ENCODE measurements at regions not wholly inside any gene's neighbourhood (a gene's known extent, or its start where the extent isn't known, plus 50 kb on each side); places are given as distances from the start of the nearest gene placed in this dataset.
"Not testable (repeated sequence)": the region's sequence is repeated elsewhere in the genome, so short reads cannot be mapped to it uniquely, and the experiment has no call there.

DNA sequence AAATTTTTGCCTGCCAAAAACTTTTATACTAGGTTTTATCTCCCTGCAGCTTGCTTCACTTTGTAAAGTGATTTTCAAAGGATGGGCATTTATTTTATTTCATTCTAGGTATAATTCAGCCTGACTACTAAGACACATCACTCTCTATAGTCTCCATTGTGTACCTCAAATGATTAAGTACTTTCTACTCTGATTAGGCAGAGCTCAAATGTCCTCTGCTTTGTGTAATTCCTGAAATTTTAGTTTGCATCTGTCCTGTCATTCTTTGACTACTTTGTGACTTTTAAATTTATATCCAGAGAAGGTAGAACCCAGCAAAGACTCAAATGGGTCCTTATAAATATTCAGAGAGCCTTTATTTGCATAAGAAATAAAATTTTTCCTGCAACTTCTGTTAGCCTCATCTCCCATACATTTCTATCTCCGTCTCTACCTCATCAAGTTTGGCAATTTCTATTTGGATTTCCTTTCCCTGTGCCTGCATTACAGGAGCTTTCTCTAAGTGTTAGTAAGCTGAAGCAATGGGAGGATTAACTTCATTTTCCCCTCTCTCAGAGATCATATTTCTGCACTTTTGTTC, 1038.0 kb upstream of the ATXN8OS start:
- TF ChIP-seq ZNF274 (IDR thresholded peaks at IDR 0.05; ENCODE audit: low read depth, low read length) (no peak), SUZ12 (IDR thresholded peaks at IDR 0.05; ENCODE audit: extremely low read depth, insufficient read depth, insufficient read length) (no peak), YY1 (IDR thresholded peaks at IDR 0.05; ENCODE audit: insufficient read depth, insufficient read length) (no peak)
- no peak overlapping the region for H3K9ac ChIP-seq (ENCODE audit: insufficient read length, low read depth)
- H3K4me3 ChIP-seq (ENCODE audit: insufficient read length, low read depth) = no peak overlapping the region

DNA sequence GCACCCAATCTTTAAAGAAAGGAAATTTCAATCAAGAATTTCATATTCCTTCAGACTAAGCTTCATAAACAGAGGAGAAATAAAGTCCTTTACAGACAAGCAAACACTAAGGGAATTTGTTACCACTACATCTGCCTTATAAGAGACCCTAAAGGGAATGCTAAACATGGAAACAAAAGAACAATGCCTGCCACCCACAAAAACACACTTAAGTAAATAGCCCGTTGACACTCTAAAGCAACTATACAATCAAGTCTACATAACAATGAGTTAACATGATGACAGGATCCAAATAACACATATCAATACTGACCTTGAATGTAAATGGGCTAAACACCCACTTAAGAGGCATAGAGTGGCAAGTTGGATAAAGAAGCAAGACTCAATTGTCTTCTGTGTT, 1056.9 kb upstream of the ATXN8OS start:
- TF ChIP-seq YY1 (IDR thresholded peaks at IDR 0.05; ENCODE audit: insufficient read depth, insufficient read length) = no peak
- TF ChIP-seq SUZ12 (IDR thresholded peaks at IDR 0.05; ENCODE audit: extremely low read depth, insufficient read depth, insufficient read length) = no peak
- no peak for TF ChIP-seq ZNF274 (IDR thresholded peaks at IDR 0.05; ENCODE audit: low read depth, low read length)
- Histone ChIP-seq H3K4me3 (ENCODE audit: insufficient read length, low read depth) (no peak overlapping the region), H3K9me3 (ENCODE audit: insufficient read depth, low read length) (no peaks in the 10 kb centered on the region), H3K4me1 (ENCODE audit: insufficient read depth, insufficient read length) (no peaks in the 10 kb centered on the region), H3K36me3 (ENCODE audit: insufficient read depth, insufficient read length, low read length) (no peaks in the 10 kb centered on the region), H3K9ac (ENCODE audit: insufficient read length, low read depth) (no peak overlapping the region), H3K27me3 (ENCODE audit: insufficient read depth, insufficient read length) (no peaks in the 10 kb centered on the region)
- DNase-seq (ENCODE audit: low read depth, low spot score) = peak; percentile 22

More for the DNA sequence above, 1038.0 kb upstream of the ATXN8OS start:
- H3K36me3 ChIP-seq (ENCODE audit: insufficient read depth, insufficient read length, low read length) = no peaks in the 10 kb centered on the region
- DNase-seq (ENCODE audit: low read depth, low spot score) = no peak
- H3K4me1 ChIP-seq (ENCODE audit: insufficient read depth, insufficient read length) = no peaks in the 10 kb centered on the region
- H3K9me3 ChIP-seq (ENCODE audit: insufficient read depth, low read length) = no peaks in the 10 kb centered on the region
- H3K27me3 ChIP-seq (ENCODE audit: insufficient read depth, insufficient read length) = no peaks in the 10 kb centered on the region

DNA sequence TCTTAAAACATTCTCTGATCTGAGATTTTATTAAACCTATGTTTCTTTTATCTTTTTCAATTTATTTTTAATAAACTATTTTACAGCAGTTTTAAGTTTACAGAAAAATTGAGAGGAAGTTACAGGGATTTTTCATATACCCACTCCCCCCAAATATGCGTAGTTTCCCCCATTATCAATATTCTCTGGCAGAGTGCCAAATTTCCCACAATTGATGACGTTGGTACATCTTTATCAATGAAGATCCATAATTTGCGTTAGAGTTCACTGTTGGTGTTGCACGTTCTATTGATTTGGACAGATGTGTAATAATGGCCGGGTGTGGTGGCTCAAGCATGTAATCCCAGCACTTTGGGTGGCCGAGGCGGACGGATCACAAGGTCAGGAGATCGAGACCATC, 1063.0 kb upstream of the ATXN8OS start:
- Histone ChIP-seq H3K9ac (ENCODE audit: insufficient read length, low read depth) (no peak overlapping the region), H3K4me3 (ENCODE audit: insufficient read length, low read depth) (no peak overlapping the region), H3K36me3 (ENCODE audit: insufficient read depth, insufficient read length, low read length) (no peaks in the 10 kb centered on the region), H3K9me3 (ENCODE audit: insufficient read depth, low read length) (no peaks in the 10 kb centered on the region), H3K27me3 (ENCODE audit: insufficient read depth, insufficient read length) (no peaks in the 10 kb centered on the region), H3K4me1 (ENCODE audit: insufficient read depth, insufficient read length) (no peaks in the 10 kb centered on the region)
- no peak for DNase-seq (ENCODE audit: low read depth, low spot score)
- TF ChIP-seq YY1 (IDR thresholded peaks at IDR 0.05; ENCODE audit: insufficient read depth, insufficient read length) = no peak
- TF ChIP-seq SUZ12 (IDR thresholded peaks at IDR 0.05; ENCODE audit: extremely low read depth, insufficient read depth, insufficient read length) = no peak
- TF ChIP-seq ZNF274 (IDR thresholded peaks at IDR 0.05; ENCODE audit: low read depth, low read length) = no peak

DNA sequence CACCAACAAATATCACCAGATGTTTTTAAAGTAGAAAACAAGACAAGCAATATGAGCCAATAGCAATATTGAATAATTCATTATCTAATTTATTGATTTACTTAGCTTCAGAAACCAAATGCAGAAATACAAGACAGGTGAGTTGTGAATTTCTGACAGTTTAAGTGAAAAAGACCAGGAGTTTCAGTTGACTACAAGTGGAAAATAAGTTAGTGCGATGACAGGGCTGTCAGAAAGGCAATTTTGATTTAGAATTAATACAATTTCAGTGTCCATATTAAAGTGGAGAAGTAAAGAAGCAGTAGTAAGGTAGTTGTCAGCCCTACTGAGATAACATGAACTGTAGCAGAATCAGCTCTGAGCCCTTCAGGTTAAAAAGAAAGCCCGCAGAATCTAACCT, 1066.7 kb upstream of the ATXN8OS start:
- no peak overlapping the region for H3K4me3 ChIP-seq (ENCODE audit: insufficient read length, low read depth)
- no peak for DNase-seq (ENCODE audit: low read depth, low spot score)
- no peak overlapping the region for H3K9ac ChIP-seq (ENCODE audit: insufficient read length, low read depth)
- H3K4me1 ChIP-seq (ENCODE audit: insufficient read depth, insufficient read length) = no peaks in the 10 kb centered on the region
- H3K27me3 ChIP-seq (ENCODE audit: insufficient read depth, insufficient read length) = no peaks in the 10 kb centered on the region
- TF ChIP-seq YY1 (IDR thresholded peaks at IDR 0.05; ENCODE audit: insufficient read depth, insufficient read length) (no peak), ZNF274 (IDR thresholded peaks at IDR 0.05; ENCODE audit: low read depth, low read length) (no peak), SUZ12 (IDR thresholded peaks at IDR 0.05; ENCODE audit: extremely low read depth, insufficient read depth, insufficient read length) (no peak)
- no peaks in the 10 kb centered on the region for H3K36me3 ChIP-seq (ENCODE audit: insufficient read depth, insufficient read length, low read length)
- H3K9me3 ChIP-seq (ENCODE audit: insufficient read depth, low read length) = no peaks in the 10 kb centered on the region

DNA sequence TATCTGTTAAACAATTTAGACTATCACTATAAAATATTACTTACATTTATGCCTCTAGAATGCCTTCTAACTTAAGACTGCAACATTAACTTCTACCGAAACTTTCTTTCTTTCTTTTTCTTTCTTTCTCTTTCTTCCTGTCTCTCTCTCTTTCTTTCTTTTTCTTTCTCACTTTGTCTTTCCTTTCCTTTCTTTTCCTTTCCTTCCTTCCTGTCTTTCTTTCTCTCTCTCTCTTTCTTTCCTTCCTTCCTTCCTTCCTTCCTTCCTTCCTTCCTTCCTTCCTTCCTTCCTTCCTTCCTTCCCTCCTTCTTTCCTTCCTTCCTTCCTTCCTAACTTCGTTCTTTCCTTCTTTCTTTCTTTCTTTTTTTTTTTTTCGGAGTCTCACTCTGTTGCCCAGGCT, 1071.9 kb upstream of the ATXN8OS start:
- TF ChIP-seq SUZ12 (IDR thresholded peaks at IDR 0.05; ENCODE audit: extremely low read depth, insufficient read depth, insufficient read length) = no peak
- no peak for TF ChIP-seq YY1 (IDR thresholded peaks at IDR 0.05; ENCODE audit: insufficient read depth, insufficient read length)
- no peak for TF ChIP-seq ZNF274 (IDR thresholded peaks at IDR 0.05; ENCODE audit: low read depth, low read length)
- no peaks in the 10 kb centered on the region for H3K36me3 ChIP-seq (ENCODE audit: insufficient read depth, insufficient read length, low read length)
- no peak for DNase-seq (ENCODE audit: low read depth, low spot score)
- no peaks in the 10 kb centered on the region for H3K4me1 ChIP-seq (ENCODE audit: insufficient read depth, insufficient read length)
- H3K9me3 ChIP-seq (ENCODE audit: insufficient read depth, low read length) = no peaks in the 10 kb centered on the region
- H3K27me3 ChIP-seq (ENCODE audit: insufficient read depth, insufficient read length) = no peaks in the 10 kb centered on the region
- no peak overlapping the region for H3K4me3 ChIP-seq (ENCODE audit: insufficient read length, low read depth)
- H3K9ac ChIP-seq (ENCODE audit: insufficient read length, low read depth) = no peak overlapping the region

DNA sequence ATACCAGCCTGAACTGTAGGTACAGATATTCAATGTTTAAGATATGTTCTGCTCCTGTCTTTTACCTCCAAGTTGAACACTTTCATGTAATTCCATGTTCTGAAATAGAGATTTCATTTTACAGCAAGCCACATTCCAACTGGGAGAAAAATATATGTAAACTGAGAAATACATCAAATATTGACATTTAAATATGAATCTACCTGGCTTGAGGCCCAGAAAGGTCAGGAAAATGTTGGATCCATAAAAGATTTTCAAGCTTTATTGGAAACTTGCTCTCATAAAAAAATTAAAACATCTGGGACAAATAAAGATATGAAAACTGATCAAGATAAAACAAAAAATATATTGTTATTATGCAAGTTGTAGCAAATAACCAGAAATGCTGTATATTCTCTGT, 1078.7 kb upstream of the ATXN8OS start:
- TF ChIP-seq YY1 (IDR thresholded peaks at IDR 0.05; ENCODE audit: insufficient read depth, insufficient read length) (no peak), ZNF274 (IDR thresholded peaks at IDR 0.05; ENCODE audit: low read depth, low read length) (no peak), SUZ12 (IDR thresholded peaks at IDR 0.05; ENCODE audit: extremely low read depth, insufficient read depth, insufficient read length) (no peak)
- DNase-seq (ENCODE audit: low read depth, low spot score) = no peak
- no peak overlapping the region for H3K9ac ChIP-seq (ENCODE audit: insufficient read length, low read depth)
- no peaks in the 10 kb centered on the region for H3K4me1 ChIP-seq (ENCODE audit: insufficient read depth, insufficient read length)
- H3K9me3 ChIP-seq (ENCODE audit: insufficient read depth, low read length) = no peaks in the 10 kb centered on the region
- no peaks in the 10 kb centered on the region for H3K36me3 ChIP-seq (ENCODE audit: insufficient read depth, insufficient read length, low read length)
- no peak overlapping the region for H3K4me3 ChIP-seq (ENCODE audit: insufficient read length, low read depth)
- H3K27me3 ChIP-seq (ENCODE audit: insufficient read depth, insufficient read length) = no peaks in the 10 kb centered on the region

DNA sequence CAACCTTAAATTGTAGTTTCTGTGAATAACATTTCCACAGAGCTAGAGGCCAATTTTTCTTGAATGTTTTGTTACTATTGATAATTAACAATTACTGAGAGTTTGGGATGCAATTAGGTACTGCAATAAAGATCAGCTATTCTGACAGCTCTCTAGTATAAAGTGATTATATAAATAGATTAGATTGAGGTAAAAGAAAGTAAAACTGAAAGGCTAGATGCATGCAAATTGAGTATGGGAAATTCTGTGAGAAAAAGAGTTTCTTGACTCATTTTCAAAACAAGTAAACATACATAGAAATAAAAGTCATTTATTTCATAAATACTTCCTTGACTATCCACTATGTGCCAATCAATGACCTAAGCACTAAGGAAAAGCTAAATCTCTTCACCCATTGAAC, 1087.5 kb upstream of the ATXN8OS start:
- TF ChIP-seq YY1 (IDR thresholded peaks at IDR 0.05; ENCODE audit: insufficient read depth, insufficient read length) (no peak), ZNF274 (IDR thresholded peaks at IDR 0.05; ENCODE audit: low read depth, low read length) (no peak), SUZ12 (IDR thresholded peaks at IDR 0.05; ENCODE audit: extremely low read depth, insufficient read depth, insufficient read length) (no peak)
- H3K9me3 ChIP-seq (ENCODE audit: insufficient read depth, low read length) = no peaks in the 10 kb centered on the region
- no peak for DNase-seq (ENCODE audit: low read depth, low spot score)

DNA sequence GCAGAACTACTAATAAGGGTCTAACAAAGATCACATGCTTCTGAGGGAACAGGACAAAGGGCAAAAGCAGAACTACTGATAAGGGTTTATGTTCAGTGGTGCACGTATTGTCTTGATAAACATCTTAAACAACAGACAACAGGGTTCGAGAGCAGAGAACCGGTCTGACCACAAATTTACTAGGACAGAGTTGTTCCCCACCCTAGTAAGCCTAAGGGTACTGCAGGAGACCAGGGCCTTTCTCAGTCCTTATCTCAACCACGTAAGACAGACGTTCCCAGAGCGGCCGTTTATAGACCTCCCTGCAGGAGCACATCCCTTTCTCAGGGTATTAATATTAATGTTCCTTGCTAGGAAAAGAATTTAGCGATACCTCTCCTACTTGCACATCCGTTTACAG, 1089.5 kb upstream of the ATXN8OS start:
- DNase-seq (ENCODE audit: low read depth, low spot score); H3K27me3 ChIP-seq (ENCODE audit: insufficient read depth, insufficient read length); H3K9me3 ChIP-seq (ENCODE audit: insufficient read depth, low read length); H3K4me1 ChIP-seq (ENCODE audit: insufficient read depth, insufficient read length); H3K9ac ChIP-seq (ENCODE audit: insufficient read length, low read depth); H3K4me3 ChIP-seq (ENCODE audit: insufficient read length, low read depth); H3K36me3 ChIP-seq (ENCODE audit: insufficient read depth, insufficient read length, low read length): not testable (repeated sequence)

More for the DNA sequence above, 1087.5 kb upstream of the ATXN8OS start:
- Histone ChIP-seq H3K27me3 (ENCODE audit: insufficient read depth, insufficient read length) (no peaks in the 10 kb centered on the region), H3K4me1 (ENCODE audit: insufficient read depth, insufficient read length) (no peaks in the 10 kb centered on the region), H3K4me3 (ENCODE audit: insufficient read length, low read depth) (no peak overlapping the region), H3K36me3 (ENCODE audit: insufficient read depth, insufficient read length, low read length) (no peaks in the 10 kb centered on the region), H3K9ac (ENCODE audit: insufficient read length, low read depth) (no peak overlapping the region)
